Activated naive CD4-positive, alpha-beta T cell treated with anti-CD3 and anti-CD28 coated beads for 36 hours (primary cell): ENCODE measurements at regions not wholly inside any gene's neighbourhood (a gene's known extent, or its start where the extent isn't known, plus 50 kb on each side); places are given as distances from the start of the nearest gene placed in this dataset.
A peak's percentile ranks its signal among the peaks of the same experiment; 100 is the strongest.
"Not testable (repeated sequence)": the region's sequence is repeated elsewhere in the genome, so short reads cannot be mapped to it uniquely, and the experiment has no call there.

Experiments
- CTCF ChIA-PET: fragments of 350-600 bp; sonication (Branson Sonifier 250); formaldehyde crosslinking; loops from one replicate; lab custom pipeline; 2021; ENCODE audit warnings: antibody characterized with exemption; lab: Charles Lee
- DNase-seq: peaks from one replicate; pipeline ENCODE4 v3.0.0-alpha.2; 2020
- H3K27ac Mint-ChIP-seq: one replicate; pipeline ENCODE4 v1.8.0; 2021; ENCODE audit warnings: mild to moderate bottlenecking, mixed read lengths
- H3K27me3 Mint-ChIP-seq: one replicate; pipeline ENCODE4 v1.8.0; 2021; ENCODE audit warnings: low read depth, mixed read lengths
- H3K36me3 Mint-ChIP-seq: one replicate; pipeline ENCODE4 v1.8.0; 2021; ENCODE audit warnings: low read depth, mixed read lengths
- H3K4me1 Mint-ChIP-seq: one replicate; pipeline ENCODE4 v1.8.0; 2021; ENCODE audit warnings: low read depth, mixed read lengths
- H3K4me3 Mint-ChIP-seq: one replicate; pipeline ENCODE4 v1.8.0; 2021; ENCODE audit warnings: mild to moderate bottlenecking, moderate library complexity, mixed read lengths
- H3K9me3 Mint-ChIP-seq: one replicate; pipeline ENCODE4 v1.8.0; 2021; ENCODE audit warnings: mixed read lengths
- intact Hi-C: fragments of 100-400 bp; cut with micrococcal nuclease; formaldehyde crosslinking; loops from one replicate; pipeline ENCODE4 v1.15.1; 2023

- H3K9me3 Mint-ChIP-seq, H3K36me3 Mint-ChIP-seq, DNase-seq, intact Hi-C loops, H3K27me3 Mint-ChIP-seq, CTCF ChIA-PET, H3K4me3 Mint-ChIP-seq, H3K27ac Mint-ChIP-seq, H3K4me1 Mint-ChIP-seq: not testable (repeated sequence)
Measured at GRCh38 chr1:146309427-146309826, 80.6 kb upstream of the NOTCH2NLA start.

- CTCF ChIA-PET, H3K4me3 Mint-ChIP-seq, H3K27ac Mint-ChIP-seq, intact Hi-C loops, H3K4me1 Mint-ChIP-seq, H3K9me3 Mint-ChIP-seq, H3K36me3 Mint-ChIP-seq, H3K27me3 Mint-ChIP-seq: not testable (repeated sequence)
- DNase-seq: peak; percentile 49
Measured at GRCh38 chr1:146308892-146309291, 80.1 kb upstream of the NOTCH2NLA start.

GRCh38 chr1:146308152-146308551 lies 79.3 kb upstream of the NOTCH2NLA start:
- CTCF ChIA-PET, H3K27ac Mint-ChIP-seq, H3K27me3 Mint-ChIP-seq, H3K4me1 Mint-ChIP-seq, DNase-seq, intact Hi-C loops, H3K4me3 Mint-ChIP-seq, H3K36me3 Mint-ChIP-seq, H3K9me3 Mint-ChIP-seq: not testable (repeated sequence)

- H3K4me3 Mint-ChIP-seq, CTCF ChIA-PET, intact Hi-C loops, H3K27me3 Mint-ChIP-seq, DNase-seq, H3K4me1 Mint-ChIP-seq, H3K27ac Mint-ChIP-seq, H3K9me3 Mint-ChIP-seq, H3K36me3 Mint-ChIP-seq: not testable (repeated sequence)
Measured at GRCh38 chr1:146307632-146308031, 78.8 kb upstream of the NOTCH2NLA start.

- H3K27me3 Mint-ChIP-seq, DNase-seq, H3K4me3 Mint-ChIP-seq, H3K9me3 Mint-ChIP-seq, H3K36me3 Mint-ChIP-seq, H3K27ac Mint-ChIP-seq, CTCF ChIA-PET, intact Hi-C loops, H3K4me1 Mint-ChIP-seq: not testable (repeated sequence)
Measured at GRCh38 chr1:146306651-146307050, 77.8 kb upstream of the NOTCH2NLA start.

- H3K9me3 Mint-ChIP-seq, DNase-seq, H3K27ac Mint-ChIP-seq, H3K4me1 Mint-ChIP-seq, CTCF ChIA-PET, H3K4me3 Mint-ChIP-seq, H3K36me3 Mint-ChIP-seq, intact Hi-C loops, H3K27me3 Mint-ChIP-seq: not testable (repeated sequence)
Measured at GRCh38 chr1:146305442-146305841, 76.6 kb upstream of the NOTCH2NLA start.

GRCh38 chr1:146298575-146298897 lies 69.7 kb upstream of the NOTCH2NLA start:
- intact Hi-C loops, H3K9me3 Mint-ChIP-seq, CTCF ChIA-PET, H3K4me3 Mint-ChIP-seq, H3K36me3 Mint-ChIP-seq, DNase-seq, H3K27ac Mint-ChIP-seq, H3K27me3 Mint-ChIP-seq, H3K4me1 Mint-ChIP-seq: not testable (repeated sequence)

GRCh38 chr1:146297781-146298574 lies 69.2 kb upstream of the NOTCH2NLA start:
- H3K9me3 Mint-ChIP-seq, CTCF ChIA-PET, H3K4me3 Mint-ChIP-seq, H3K4me1 Mint-ChIP-seq, H3K27me3 Mint-ChIP-seq, H3K36me3 Mint-ChIP-seq, intact Hi-C loops, H3K27ac Mint-ChIP-seq, DNase-seq: not testable (repeated sequence)

GRCh38 chr1:146292940-146293936 lies 64.4 kb upstream of the NOTCH2NLA start:
- CTCF ChIA-PET, intact Hi-C loops, H3K9me3 Mint-ChIP-seq, H3K27me3 Mint-ChIP-seq, H3K4me3 Mint-ChIP-seq, DNase-seq, H3K4me1 Mint-ChIP-seq, H3K27ac Mint-ChIP-seq, H3K36me3 Mint-ChIP-seq: not testable (repeated sequence)

GRCh38 chr1:146292424-146292823 lies 63.6 kb upstream of the NOTCH2NLA start:
- H3K27ac Mint-ChIP-seq, H3K4me3 Mint-ChIP-seq, H3K4me1 Mint-ChIP-seq, DNase-seq, H3K36me3 Mint-ChIP-seq, H3K27me3 Mint-ChIP-seq, H3K9me3 Mint-ChIP-seq, intact Hi-C loops, CTCF ChIA-PET: not testable (repeated sequence)

- not testable (repeated sequence) for H3K4me3 Mint-ChIP-seq, H3K27ac Mint-ChIP-seq
Measured at GRCh38 chr1:146287881-146288280, 59.1 kb upstream of the NOTCH2NLA start.

GRCh38 chr1:146284760-146285159 lies 55.9 kb upstream of the NOTCH2NLA start:
- H3K27ac Mint-ChIP-seq, H3K9me3 Mint-ChIP-seq, H3K4me1 Mint-ChIP-seq, H3K4me3 Mint-ChIP-seq, DNase-seq, H3K36me3 Mint-ChIP-seq, intact Hi-C loops, CTCF ChIA-PET, H3K27me3 Mint-ChIP-seq: not testable (repeated sequence)

More at GRCh38 chr1:146287881-146288280, 59.1 kb upstream of the NOTCH2NLA start:
- intact Hi-C loops, H3K36me3 Mint-ChIP-seq, DNase-seq, H3K27me3 Mint-ChIP-seq, H3K9me3 Mint-ChIP-seq, CTCF ChIA-PET, H3K4me1 Mint-ChIP-seq: not testable (repeated sequence)

GRCh38 chr1:146283527-146283880 lies 54.7 kb upstream of the NOTCH2NLA start:
- H3K4me3 Mint-ChIP-seq, DNase-seq, H3K27me3 Mint-ChIP-seq, H3K27ac Mint-ChIP-seq, H3K4me1 Mint-ChIP-seq, H3K36me3 Mint-ChIP-seq, H3K9me3 Mint-ChIP-seq, CTCF ChIA-PET, intact Hi-C loops: not testable (repeated sequence)
